PFSK-1 (cell line): ENCODE measurements at regions not wholly inside any gene's neighbourhood (a gene's known extent, or its start where the extent isn't known, plus 50 kb on each side); places are given as distances from the start of the nearest gene placed in this dataset.

Source experiments
- POLR2AphosphoS5 ChIP-seq: IDR thresholded peaks from 2 replicates; pipeline ENCODE4 v1.6.1; 2012; ENCODE audit warnings: low read depth, mild to moderate bottlenecking, control low read depth, low read length, moderate library complexity
- SIN3A ChIP-seq: IDR thresholded peaks from 2 replicates; pipeline ENCODE4 v1.6.1; 2012; ENCODE audit warnings: mild to moderate bottlenecking, low read length, moderate library complexity, borderline replicate concordance; ENCODE audit not compliant: insufficient read depth
- TAF1 ChIP-seq: IDR thresholded peaks from 2 replicates; pipeline ENCODE4 v1.6.1; 2012; ENCODE audit warnings: low read length, control low read depth, borderline replicate concordance; ENCODE audit not compliant: insufficient read depth
- TF ChIP-seq, protein P1 (sequence below), 2 experiments: IDR thresholded peaks; 2 replicates each; pipeline versions ENCODE4 v1.6.1 to v1.8.0; 2011 to 2012; ENCODE audit warnings: low read depth in 2 of 2, low read length in 2 of 2, control low read depth in 1 of 2, inconsistent platforms in 1 of 2, mild to moderate bottlenecking in 1 of 2, moderate library complexity in 1 of 2; ENCODE audit not compliant: insufficient read depth in 1 of 2

DNA sequence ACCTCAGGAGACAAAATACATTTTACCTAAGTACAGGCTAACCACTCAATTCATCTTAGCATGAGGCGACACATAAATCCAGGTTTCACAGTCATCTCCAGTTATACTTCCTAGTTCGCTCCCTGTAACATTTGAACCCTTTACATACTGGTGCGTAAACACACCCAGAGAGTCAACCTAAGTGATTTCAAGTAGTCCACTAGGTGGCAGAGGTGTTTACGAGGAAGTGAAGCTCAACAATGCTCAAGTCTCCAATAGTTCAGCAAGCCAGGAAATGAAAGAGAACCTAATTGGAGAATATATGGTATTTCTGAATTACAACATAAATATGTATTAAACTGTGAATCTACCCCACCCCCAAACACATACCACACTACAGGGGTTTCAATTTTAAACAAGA is 76.3 kb upstream of the ABCB5 start:
- TF ChIP-seq POLR2AphosphoS5: no peak
- TF ChIP-seq, protein P1, sequence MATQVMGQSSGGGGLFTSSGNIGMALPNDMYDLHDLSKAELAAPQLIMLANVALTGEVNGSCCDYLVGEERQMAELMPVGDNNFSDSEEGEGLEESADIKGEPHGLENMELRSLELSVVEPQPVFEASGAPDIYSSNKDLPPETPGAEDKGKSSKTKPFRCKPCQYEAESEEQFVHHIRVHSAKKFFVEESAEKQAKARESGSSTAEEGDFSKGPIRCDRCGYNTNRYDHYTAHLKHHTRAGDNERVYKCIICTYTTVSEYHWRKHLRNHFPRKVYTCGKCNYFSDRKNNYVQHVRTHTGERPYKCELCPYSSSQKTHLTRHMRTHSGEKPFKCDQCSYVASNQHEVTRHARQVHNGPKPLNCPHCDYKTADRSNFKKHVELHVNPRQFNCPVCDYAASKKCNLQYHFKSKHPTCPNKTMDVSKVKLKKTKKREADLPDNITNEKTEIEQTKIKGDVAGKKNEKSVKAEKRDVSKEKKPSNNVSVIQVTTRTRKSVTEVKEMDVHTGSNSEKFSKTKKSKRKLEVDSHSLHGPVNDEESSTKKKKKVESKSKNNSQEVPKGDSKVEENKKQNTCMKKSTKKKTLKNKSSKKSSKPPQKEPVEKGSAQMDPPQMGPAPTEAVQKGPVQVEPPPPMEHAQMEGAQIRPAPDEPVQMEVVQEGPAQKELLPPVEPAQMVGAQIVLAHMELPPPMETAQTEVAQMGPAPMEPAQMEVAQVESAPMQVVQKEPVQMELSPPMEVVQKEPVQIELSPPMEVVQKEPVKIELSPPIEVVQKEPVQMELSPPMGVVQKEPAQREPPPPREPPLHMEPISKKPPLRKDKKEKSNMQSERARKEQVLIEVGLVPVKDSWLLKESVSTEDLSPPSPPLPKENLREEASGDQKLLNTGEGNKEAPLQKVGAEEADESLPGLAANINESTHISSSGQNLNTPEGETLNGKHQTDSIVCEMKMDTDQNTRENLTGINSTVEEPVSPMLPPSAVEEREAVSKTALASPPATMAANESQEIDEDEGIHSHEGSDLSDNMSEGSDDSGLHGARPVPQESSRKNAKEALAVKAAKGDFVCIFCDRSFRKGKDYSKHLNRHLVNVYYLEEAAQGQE (IDR thresholded peaks at IDR 0.05; ENCODE audit: insufficient read depth in 1 of 2, low read depth in 2 of 2, low read length in 2 of 2): no peak
- TF ChIP-seq TAF1: no peak
- TF ChIP-seq SIN3A: no peak
